GM19395 (cell line): ENCODE measurements at regions not wholly inside any gene's neighbourhood (a gene's known extent, or its start where the extent isn't known, plus 50 kb on each side); places are given as distances from the start of the nearest gene placed in this dataset.
A peak's percentile ranks its signal among the peaks of the same experiment; 100 is the strongest.
"Not testable (repeated sequence)": the region's sequence is repeated elsewhere in the genome, so short reads cannot be mapped to it uniquely, and the experiment has no call there.

ENCODE experiments used
- ATAC-seq: cut with Tn5 transposase; IDR thresholded peaks from one replicate; pipeline ENCODE4 v1.9.1; 2021; ENCODE audit warnings: mild to moderate bottlenecking, moderate library complexity; ENCODE audit not compliant: unreplicated experiment

GRCh38 chr12:16884819-16885218 is 278.9 kb upstream of the LMO3 start:
- ATAC-seq, result no peak

- no peak for ATAC-seq
These were observed 278.1 kb upstream of the LMO3 start for GRCh38 chr12:16884056-16884455.

- no peak for ATAC-seq
These were observed 276.1 kb upstream of the LMO3 start for GRCh38 chr12:16881986-16882570.

- no peak for ATAC-seq
These were observed 274.9 kb upstream of the LMO3 start for GRCh38 chr12:16880864-16881285.

- ATAC-seq, result no peak
These were observed 264.9 kb upstream of the LMO3 start for GRCh38 chr12:16870845-16871244.

GRCh38 chr12:16863742-16864141 is 257.8 kb upstream of the LMO3 start:
- no peak for ATAC-seq

GRCh38 chr12:16857456-16857923 is 251.5 kb upstream of the LMO3 start:
- ATAC-seq, result peak; percentile 98

- no peak for ATAC-seq
These were observed 248.5 kb upstream of the LMO3 start for GRCh38 chr12:16854465-16854864.

GRCh38 chr12:16849473-16849872 is 243.5 kb upstream of the LMO3 start:
- no peak for ATAC-seq

GRCh38 chr12:16844875-16845274 is 238.9 kb upstream of the LMO3 start:
- no peak for ATAC-seq

GRCh38 chr12:16833376-16834015 is 227.5 kb upstream of the LMO3 start:
- peak; percentile 93 for ATAC-seq

GRCh38 chr12:16828891-16829290 is 222.9 kb upstream of the LMO3 start:
- no peak for ATAC-seq

GRCh38 chr12:16807731-16808130 is 201.8 kb upstream of the LMO3 start:
- ATAC-seq, result no peak

- no peak for ATAC-seq
These were observed 190.2 kb upstream of the LMO3 start for GRCh38 chr12:16796168-16796567.

GRCh38 chr12:16789204-16789790 is 183.3 kb upstream of the LMO3 start:
- peak; percentile 83 for ATAC-seq

- ATAC-seq, result no peak
These were observed 182.7 kb upstream of the LMO3 start for GRCh38 chr12:16788506-16789203.

GRCh38 chr12:16785953-16786352 is 180.0 kb upstream of the LMO3 start:
- no peak for ATAC-seq

- no peak for ATAC-seq
These were observed 179.6 kb upstream of the LMO3 start for GRCh38 chr12:16785524-16785923.

- not testable (repeated sequence) for ATAC-seq
These were observed 163.2 kb upstream of the LMO3 start for GRCh38 chr12:16769129-16769528.

- no peak for ATAC-seq
These were observed 160.8 kb upstream of the LMO3 start for GRCh38 chr12:16766736-16767135.

GRCh38 chr12:16763901-16764300 is 157.9 kb upstream of the LMO3 start:
- ATAC-seq, result no peak
